Peyer's patch (tissue), 4 donors: ENCODE measurements at regions not wholly inside any gene's neighbourhood (a gene's known extent, or its start where the extent isn't known, plus 50 kb on each side); places are given as distances from the start of the nearest gene placed in this dataset.

ENCODE experiments used
- DNase-seq, 3 donors: peaks; one replicate each; pipeline ENCODE4 v3.0.0-alpha.2; 2017 to 2019
- H3K27ac ChIP-seq, 4 donors: fragments of 200-600 bp; sonication (generic); one replicate each; pipeline ENCODE4 v1.5.1; 2016 to 2019
- H3K27me3 ChIP-seq, 2 donors: fragments of 200-600 bp; sonication (generic); one replicate each; pipeline ENCODE4 v1.5.1; 2019
- H3K36me3 ChIP-seq, 3 donors: fragments of 200-600 bp; sonication (generic); one replicate each; pipeline ENCODE4 v1.5.1; 2016 to 2019
- H3K4me1 ChIP-seq, 4 donors: fragments of 200-600 bp; sonication (generic); one replicate each; pipeline ENCODE4 v1.5.1; 2016 to 2019
- H3K4me3 ChIP-seq, 4 donors: fragments of 200-600 bp; sonication (generic); 1 replicate in 3 of 4; 2 replicates in 1 of 4; pipeline ENCODE4 v1.5.1; 2016 to 2019; ENCODE audit warnings: mild to moderate bottlenecking in 1 of 4
- H3K9me3 ChIP-seq, 4 donors: fragments of 200-600 bp; sonication (generic); one replicate each; pipeline ENCODE4 v1.5.1; 2016 to 2019; ENCODE audit warnings: mild to moderate bottlenecking in 1 of 4
- POLR2A ChIP-seq, 2 donors: fragments of 450-650 bp; IDR thresholded peaks; one replicate each; pipeline ENCODE4 v1.5.1; 2017; ENCODE audit warnings: antibody characterized with exemption in 2 of 2, mild to moderate bottlenecking in 2 of 2, moderate library complexity in 2 of 2
- TF ChIP-seq, protein P1 (sequence below), 6 experiments: fragments of 450-650 bp in 4 of 6; fragments of 200-600 bp in 2 of 6; sonication (generic) in 1 of 6; IDR thresholded peaks; one replicate each; pipeline ENCODE4 v1.5.1; 2017 to 2019; ENCODE audit warnings: antibody characterized with exemption in 6 of 6, mild to moderate bottlenecking in 3 of 6, moderate library complexity in 1 of 6

DNA sequence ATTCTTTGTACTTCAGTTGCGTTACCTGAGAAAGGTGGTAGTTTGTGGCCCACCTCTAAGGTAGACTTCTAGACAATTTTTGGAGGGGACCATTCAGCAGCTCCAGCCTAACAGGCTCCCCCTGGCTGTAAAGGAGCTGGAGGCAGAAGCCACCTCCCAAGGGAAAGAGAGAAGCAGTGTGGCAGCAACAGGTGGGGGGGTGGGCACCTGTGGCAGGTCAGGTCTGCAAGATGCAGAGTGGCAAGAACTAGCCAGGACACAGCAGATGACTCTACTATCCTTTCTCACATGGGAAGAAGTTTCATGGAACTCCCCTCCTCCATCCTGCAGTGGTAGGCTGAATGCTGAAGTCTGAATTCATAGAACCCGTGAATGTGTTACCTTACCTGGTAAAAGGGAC, 148.3 kb upstream of the DTNBP1 start:
- no peak for TF ChIP-seq POLR2A (IDR thresholded peaks at IDR 0.05)
- TF ChIP-seq, protein P1, sequence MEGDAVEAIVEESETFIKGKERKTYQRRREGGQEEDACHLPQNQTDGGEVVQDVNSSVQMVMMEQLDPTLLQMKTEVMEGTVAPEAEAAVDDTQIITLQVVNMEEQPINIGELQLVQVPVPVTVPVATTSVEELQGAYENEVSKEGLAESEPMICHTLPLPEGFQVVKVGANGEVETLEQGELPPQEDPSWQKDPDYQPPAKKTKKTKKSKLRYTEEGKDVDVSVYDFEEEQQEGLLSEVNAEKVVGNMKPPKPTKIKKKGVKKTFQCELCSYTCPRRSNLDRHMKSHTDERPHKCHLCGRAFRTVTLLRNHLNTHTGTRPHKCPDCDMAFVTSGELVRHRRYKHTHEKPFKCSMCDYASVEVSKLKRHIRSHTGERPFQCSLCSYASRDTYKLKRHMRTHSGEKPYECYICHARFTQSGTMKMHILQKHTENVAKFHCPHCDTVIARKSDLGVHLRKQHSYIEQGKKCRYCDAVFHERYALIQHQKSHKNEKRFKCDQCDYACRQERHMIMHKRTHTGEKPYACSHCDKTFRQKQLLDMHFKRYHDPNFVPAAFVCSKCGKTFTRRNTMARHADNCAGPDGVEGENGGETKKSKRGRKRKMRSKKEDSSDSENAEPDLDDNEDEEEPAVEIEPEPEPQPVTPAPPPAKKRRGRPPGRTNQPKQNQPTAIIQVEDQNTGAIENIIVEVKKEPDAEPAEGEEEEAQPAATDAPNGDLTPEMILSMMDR (IDR thresholded peaks at IDR 0.05) = no peak
- no peaks in the 10 kb centered on the region for H3K4me1 ChIP-seq
- H3K36me3 ChIP-seq = no peaks in the 10 kb centered on the region
- no peaks in the 10 kb centered on the region for H3K9me3 ChIP-seq
- no peak for DNase-seq
- no peak overlapping the region for H3K27ac ChIP-seq
- H3K4me3 ChIP-seq = no peak overlapping the region
- H3K27me3 ChIP-seq = no peaks in the 10 kb centered on the region

DNA sequence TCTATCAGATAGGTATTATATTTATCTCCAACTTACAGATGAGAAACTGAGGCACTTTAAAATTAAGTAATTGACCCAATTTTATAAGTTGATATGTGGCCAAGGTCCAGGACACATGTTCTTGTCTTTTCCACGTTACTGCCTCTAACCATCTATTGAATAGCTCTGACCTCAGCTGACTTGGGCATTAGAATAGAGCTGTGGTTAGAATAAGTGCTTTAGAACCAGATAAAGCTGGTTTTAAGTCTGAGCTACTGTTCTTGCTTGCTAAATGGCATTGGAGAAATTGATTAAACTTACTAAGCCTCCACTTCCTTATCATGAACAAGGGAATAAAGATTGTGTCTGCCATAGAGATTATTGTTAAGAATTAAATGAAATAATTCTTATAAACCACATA, 147.8 kb upstream of the DTNBP1 start:
- Histone ChIP-seq H3K9me3 (no peaks in the 10 kb centered on the region), H3K27ac (no peak overlapping the region), H3K4me1 (no peaks in the 10 kb centered on the region), H3K27me3 (no peaks in the 10 kb centered on the region), H3K36me3 (no peaks in the 10 kb centered on the region), H3K4me3 (no peak overlapping the region)
- DNase-seq = no peak
- TF ChIP-seq, protein P1 (IDR thresholded peaks at IDR 0.05) = no peak
- TF ChIP-seq POLR2A (IDR thresholded peaks at IDR 0.05) = no peak

DNA sequence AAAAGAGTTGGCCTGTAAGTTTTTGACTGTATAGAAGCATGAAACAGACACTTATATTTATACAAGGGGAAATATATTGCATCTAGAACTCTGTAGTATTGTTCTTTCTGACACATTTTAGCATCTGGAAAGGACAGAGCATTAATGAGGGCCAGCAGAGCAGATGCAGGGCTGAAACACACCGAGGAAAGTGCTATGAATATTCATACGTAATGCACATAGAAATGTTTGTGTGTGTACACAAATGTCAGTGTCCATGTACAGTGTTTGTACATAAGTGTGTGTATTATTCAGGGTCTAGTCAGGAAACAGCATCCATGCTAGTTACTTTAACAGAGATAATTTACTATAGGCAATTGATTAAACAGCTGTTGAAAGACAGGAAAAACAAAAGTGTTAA, 146.5 kb upstream of the DTNBP1 start:
- Histone ChIP-seq H3K4me3 (no peak overlapping the region), H3K4me1 (no peaks in the 10 kb centered on the region), H3K9me3 (no peaks in the 10 kb centered on the region), H3K27ac (no peak overlapping the region), H3K27me3 (no peaks in the 10 kb centered on the region), H3K36me3 (no peaks in the 10 kb centered on the region)
- no peak for DNase-seq
- TF ChIP-seq POLR2A (IDR thresholded peaks at IDR 0.05) = no peak
- TF ChIP-seq, protein P1 (IDR thresholded peaks at IDR 0.05) = no peak

DNA sequence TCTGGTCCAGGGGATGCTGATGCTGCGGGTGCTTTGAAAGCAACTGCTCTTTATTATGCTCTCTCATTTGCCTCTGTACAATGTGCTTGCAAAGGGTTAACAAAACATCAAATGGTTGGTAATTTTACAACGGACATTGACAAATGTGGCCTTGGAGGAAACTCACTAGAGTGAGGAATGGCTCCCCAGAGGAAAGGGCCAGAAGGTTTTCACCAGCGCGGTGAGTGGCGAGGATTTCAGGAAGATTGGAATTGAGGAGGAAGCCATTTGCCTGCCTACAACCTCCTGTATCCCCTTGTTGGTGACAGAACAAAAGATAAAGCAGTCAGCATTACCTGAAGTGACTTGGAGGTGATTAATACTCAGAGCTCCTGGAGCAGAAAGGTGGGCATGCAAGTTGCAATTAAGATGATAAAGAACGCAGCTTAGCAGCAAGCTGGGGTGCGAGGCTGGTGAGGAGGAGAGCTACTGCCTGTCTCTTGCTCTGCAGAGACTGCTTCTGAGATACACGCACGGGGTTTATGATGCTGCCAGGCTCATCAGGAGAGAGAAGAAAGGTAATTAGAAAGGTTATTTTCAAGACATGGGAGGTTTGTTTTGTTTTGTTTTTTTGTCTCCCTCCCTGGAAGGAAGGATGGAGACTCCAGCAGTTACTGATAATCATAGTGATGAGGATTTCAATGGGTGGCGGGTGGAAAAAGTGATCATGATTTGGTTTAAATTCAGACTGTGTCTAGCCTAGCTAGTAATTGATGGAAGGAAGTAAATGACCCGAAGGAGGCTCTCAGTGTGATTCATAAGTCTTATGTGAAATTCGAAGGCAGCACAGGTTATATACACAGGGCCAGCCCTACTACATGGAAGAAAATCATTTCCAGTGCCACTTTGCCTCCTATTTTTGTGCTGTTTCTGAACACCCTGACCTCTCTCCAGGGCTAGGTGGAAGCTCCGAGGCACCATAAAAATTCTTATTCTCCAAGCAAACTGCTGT, 141.6 kb upstream of the DTNBP1 start:
- Histone ChIP-seq H3K36me3 (no peaks in the 10 kb centered on the region), H3K9me3 (no peaks in the 10 kb centered on the region), H3K27ac (no peak overlapping the region), H3K4me3 (no peak overlapping the region), H3K4me1 (no peaks in the 10 kb centered on the region), H3K27me3 (no peaks in the 10 kb centered on the region)
- DNase-seq = no peak
- TF ChIP-seq POLR2A (IDR thresholded peaks at IDR 0.05) = no peak
- TF ChIP-seq, protein P1 (IDR thresholded peaks at IDR 0.05) = no peak

DNA sequence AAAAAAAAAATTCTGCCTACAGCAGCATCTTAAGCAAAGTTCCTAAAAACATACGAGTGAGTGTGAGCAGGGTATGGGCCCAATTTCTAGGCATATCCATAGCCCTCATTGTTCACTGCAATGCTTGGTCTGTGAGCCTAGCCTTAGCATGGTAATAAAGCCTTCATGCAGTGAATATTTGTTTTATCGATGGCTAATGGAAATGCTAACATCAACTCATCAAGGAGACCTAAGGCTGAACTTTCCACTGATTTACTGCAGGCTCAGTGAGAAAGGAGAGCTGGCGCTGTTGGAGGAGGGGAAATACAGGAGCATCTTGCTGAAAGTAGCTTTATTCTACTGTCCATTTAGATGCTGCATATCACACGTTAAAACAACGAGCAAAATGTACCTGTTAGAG, 139.6 kb upstream of the DTNBP1 start:
- Histone ChIP-seq H3K27me3 (no peaks in the 10 kb centered on the region), H3K9me3 (no peaks in the 10 kb centered on the region), H3K4me1 (no peaks in the 10 kb centered on the region), H3K4me3 (no peak overlapping the region), H3K36me3 (no peaks in the 10 kb centered on the region), H3K27ac (no peak overlapping the region)
- DNase-seq = no peak
- TF ChIP-seq, protein P1 (IDR thresholded peaks at IDR 0.05) = no peak
- TF ChIP-seq POLR2A (IDR thresholded peaks at IDR 0.05) = no peak
